ENCODE measurements at regions not wholly inside any gene's neighbourhood (a gene's known extent, or its start where the extent isn't known, plus 50 kb on each side); places are given as distances from the start of the nearest gene placed in this dataset.

- TF ChIP-seq REST (IDR thresholded peaks at IDR 0.05; ENCODE audit: insufficient read depth in 1 of 2, low read depth in 2 of 2, low read length in 1 of 2) (no peak), CTCF (IDR thresholded peaks at IDR 0.05) (no peak), POLR2AphosphoS5 (IDR thresholded peaks at IDR 0.05; ENCODE audit: low read depth, low read length) (no peak)
These were observed 270.9 kb downstream of the RPLP1 start for GRCh38 chr15:69723404-69724096.
